Neural progenitor cell (in vitro differentiated cells): ENCODE measurements at regions not wholly inside any gene's neighbourhood (a gene's known extent, or its start where the extent isn't known, plus 50 kb on each side); places are given as distances from the start of the nearest gene placed in this dataset.

ENCODE experiments used
- DNase-seq: peaks from one replicate; pipeline ENCODE4 v3.0.0-alpha.2; 2016; ENCODE audit warnings: low spot score
- H2AFZ ChIP-seq: fragments of 200-600 bp; sonication (generic); replicated peaks from 2 replicates; pipeline ENCODE4 v1.6.1; 2016; ENCODE audit warnings: antibody characterized with exemption
- H3F3A ChIP-seq: fragments of 200-600 bp; sonication (generic); 2 replicates; pipeline ENCODE4 v1.6.1; 2016; ENCODE audit warnings: antibody characterized with exemption, low read depth
- H3K27ac ChIP-seq: fragments of 200-600 bp; sonication (generic); 2 replicates; pipeline ENCODE4 v1.5.1; 2016; ENCODE audit warnings: mild to moderate bottlenecking
- H3K27me3 ChIP-seq: fragments of 200-600 bp; sonication (generic); 2 replicates; pipeline ENCODE4 v1.6.1; 2016; ENCODE audit warnings: mild to moderate bottlenecking, moderate library complexity
- H3K36me3 ChIP-seq: fragments of 200-600 bp; sonication (generic); 2 replicates; pipeline ENCODE4 v1.5.1; 2016
- H3K4me1 ChIP-seq: fragments of 200-600 bp; sonication (generic); 2 replicates; pipeline ENCODE4 v1.6.1; 2016; ENCODE audit warnings: mixed run types
- H3K4me2 ChIP-seq: fragments of 200-600 bp; sonication (generic); 2 replicates; pipeline ENCODE4 v1.6.1; 2016
- H3K4me3 ChIP-seq: fragments of 200-600 bp; sonication (generic); 2 replicates; pipeline ENCODE4 v1.5.1; 2016
- H3K79me2 ChIP-seq: fragments of 200-600 bp; sonication (generic); 2 replicates; pipeline ENCODE4 v1.6.1; 2016; ENCODE audit warnings: low read depth
- H3K9ac ChIP-seq: fragments of 200-600 bp; sonication (generic); 2 replicates; pipeline ENCODE4 v1.6.1; 2016
- H3K9me3 ChIP-seq: fragments of 200-600 bp; sonication (generic); 2 replicates; pipeline ENCODE4 v1.5.1; 2016; ENCODE audit warnings: low read depth
- H4K20me1 ChIP-seq: fragments of 200-600 bp; sonication (generic); 2 replicates; pipeline ENCODE4 v1.6.1; 2016; ENCODE audit warnings: low read depth
- H3K27ac Mint-ChIP-seq: 3 replicates; pipeline ENCODE4 v1.8.0; 2021; ENCODE audit warnings: mixed read lengths
- H3K27me3 Mint-ChIP-seq: 2 replicates; pipeline ENCODE4 v1.8.0; 2022; ENCODE audit warnings: low read depth, mild to moderate bottlenecking, inconsistent platforms, moderate library complexity, mixed read lengths; ENCODE audit not compliant: insufficient read depth
- H3K36me3 Mint-ChIP-seq: 3 replicates; pipeline ENCODE4 v1.8.0; 2021; ENCODE audit warnings: mixed read lengths
- H3K4me1 Mint-ChIP-seq: 3 replicates; pipeline ENCODE4 v1.8.0; 2021; ENCODE audit warnings: mixed read lengths
- H3K4me3 Mint-ChIP-seq: 3 replicates; pipeline ENCODE4 v1.8.0; 2021; ENCODE audit warnings: mild to moderate bottlenecking, moderate library complexity, mixed read lengths
- H3K9me3 Mint-ChIP-seq: 3 replicates; pipeline ENCODE4 v1.8.0; 2020; ENCODE audit warnings: mixed read lengths
- EZH2 ChIP-seq: fragments of 200-600 bp; sonication (generic); IDR thresholded peaks from 2 replicates; pipeline ENCODE4 v1.6.1; 2017; ENCODE audit warnings: antibody characterized with exemption, mild to moderate bottlenecking, moderate library complexity
- EZH2phosphoT487 ChIP-seq: fragments of 200-600 bp; sonication (generic); IDR thresholded peaks from 2 replicates; pipeline ENCODE4 v1.6.1; 2017; ENCODE audit warnings: antibody characterized with exemption
- TF ChIP-seq, protein P1 (sequence below): fragments of 200-600 bp; sonication (generic); IDR thresholded peaks from 2 replicates; pipeline ENCODE4 v1.5.1; 2017; ENCODE audit warnings: antibody characterized with exemption, mild to moderate bottlenecking

DNA sequence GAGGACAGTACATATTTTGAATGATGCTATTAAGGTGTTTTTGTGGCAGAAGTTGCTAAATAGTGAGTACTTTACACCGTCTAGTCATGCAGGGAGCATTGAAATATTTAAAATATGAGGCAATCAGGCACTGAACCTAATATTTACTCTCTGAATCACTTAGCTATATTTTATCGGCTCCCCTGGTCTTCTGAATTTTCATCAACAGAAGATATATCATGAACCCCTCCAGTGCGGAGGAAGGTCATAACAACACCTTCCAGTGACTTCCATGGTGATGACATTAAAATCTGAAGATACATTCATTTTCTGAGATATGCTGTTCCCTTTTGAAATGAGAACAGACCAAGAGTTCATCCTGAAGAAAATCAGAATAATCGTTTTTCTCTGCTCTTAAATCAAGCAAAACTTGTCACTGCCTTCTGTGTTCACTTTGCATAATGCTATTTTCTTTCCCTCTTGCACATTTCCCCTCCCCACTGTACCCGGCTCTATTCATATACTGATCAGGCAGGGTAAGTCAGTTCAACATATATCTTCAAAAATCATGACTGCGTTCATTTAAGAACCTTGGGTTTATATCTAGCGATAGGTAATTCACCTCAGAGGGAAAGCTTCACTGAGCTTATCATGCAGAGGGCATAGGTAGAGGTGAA is 729.9 kb upstream of the GYPC start:
- Histone ChIP-seq H3F3A (peaks cover 14% of the 10 kb centered on the region), H3K27ac (no peak overlapping the region), H3K4me1 (peaks cover 22% of the 10 kb centered on the region), H3K9me3 (no peaks in the 10 kb centered on the region), H3K9ac (no peak overlapping the region), H3K4me3 (no peak overlapping the region), H3K36me3 (no peaks in the 10 kb centered on the region), H3K79me2 (no peaks in the 10 kb centered on the region), H4K20me1 (no peaks in the 10 kb centered on the region), H3K4me2 (no peak overlapping the region), H3K27me3 (no peaks in the 10 kb centered on the region), H2AFZ (no peak overlapping the region)
- Mint-ChIP-seq H3K36me3 (peaks cover 1% of the 10 kb centered on the region), H3K27me3 (peaks cover 2% of the 10 kb centered on the region), H3K4me1 (peaks cover 23% of the 10 kb centered on the region), H3K4me3 (no peak overlapping the region), H3K9me3 (peaks cover 10% of the 10 kb centered on the region), H3K27ac (no peak overlapping the region)
- no peak for DNase-seq
- TF ChIP-seq, protein P1, sequence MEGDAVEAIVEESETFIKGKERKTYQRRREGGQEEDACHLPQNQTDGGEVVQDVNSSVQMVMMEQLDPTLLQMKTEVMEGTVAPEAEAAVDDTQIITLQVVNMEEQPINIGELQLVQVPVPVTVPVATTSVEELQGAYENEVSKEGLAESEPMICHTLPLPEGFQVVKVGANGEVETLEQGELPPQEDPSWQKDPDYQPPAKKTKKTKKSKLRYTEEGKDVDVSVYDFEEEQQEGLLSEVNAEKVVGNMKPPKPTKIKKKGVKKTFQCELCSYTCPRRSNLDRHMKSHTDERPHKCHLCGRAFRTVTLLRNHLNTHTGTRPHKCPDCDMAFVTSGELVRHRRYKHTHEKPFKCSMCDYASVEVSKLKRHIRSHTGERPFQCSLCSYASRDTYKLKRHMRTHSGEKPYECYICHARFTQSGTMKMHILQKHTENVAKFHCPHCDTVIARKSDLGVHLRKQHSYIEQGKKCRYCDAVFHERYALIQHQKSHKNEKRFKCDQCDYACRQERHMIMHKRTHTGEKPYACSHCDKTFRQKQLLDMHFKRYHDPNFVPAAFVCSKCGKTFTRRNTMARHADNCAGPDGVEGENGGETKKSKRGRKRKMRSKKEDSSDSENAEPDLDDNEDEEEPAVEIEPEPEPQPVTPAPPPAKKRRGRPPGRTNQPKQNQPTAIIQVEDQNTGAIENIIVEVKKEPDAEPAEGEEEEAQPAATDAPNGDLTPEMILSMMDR = no peak
- TF ChIP-seq EZH2phosphoT487 (no peak), EZH2 (no peak)

DNA sequence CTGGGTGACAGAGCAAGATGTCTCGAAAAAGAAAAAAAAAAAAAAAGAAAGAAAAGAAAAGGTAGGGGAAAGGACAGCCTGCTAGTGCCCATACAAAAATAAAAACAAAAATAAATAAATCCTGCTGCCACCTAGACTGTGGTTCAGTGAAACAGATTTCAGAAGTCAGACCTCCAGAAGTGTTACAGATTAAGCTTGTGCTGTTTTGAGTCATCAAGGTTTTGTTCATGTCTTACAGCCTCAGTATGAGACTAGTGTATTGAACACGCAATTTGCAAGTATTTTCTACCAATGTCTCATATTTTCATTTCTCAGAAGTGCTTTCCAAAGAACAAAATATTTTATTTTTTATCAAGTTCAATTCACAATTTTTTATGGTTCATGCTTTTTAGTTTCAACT is 720.4 kb upstream of the GYPC start:
- peaks cover 35% of the 10 kb centered on the region for H3K9me3 Mint-ChIP-seq
- H3K4me3 Mint-ChIP-seq = no peak overlapping the region
- Histone ChIP-seq H3K27ac (no peak overlapping the region), H3K9me3 (no peaks in the 10 kb centered on the region), H3K36me3 (no peaks in the 10 kb centered on the region), H4K20me1 (no peaks in the 10 kb centered on the region), H2AFZ (no peak overlapping the region), H3K9ac (no peak overlapping the region), H3F3A (no peaks in the 10 kb centered on the region), H3K79me2 (no peaks in the 10 kb centered on the region), H3K4me3 (no peak overlapping the region), H3K27me3 (no peaks in the 10 kb centered on the region), H3K4me1 (no peaks in the 10 kb centered on the region), H3K4me2 (no peak overlapping the region)
- TF ChIP-seq, protein P1 = no peak
- TF ChIP-seq EZH2phosphoT487 = no peak
- TF ChIP-seq EZH2 = no peak
- peaks cover 4% of the 10 kb centered on the region for H3K4me1 Mint-ChIP-seq
- DNase-seq = no peak
- H3K36me3 Mint-ChIP-seq = no peaks in the 10 kb centered on the region
- H3K27me3 Mint-ChIP-seq = peaks cover 5% of the 10 kb centered on the region
- no peak overlapping the region for H3K27ac Mint-ChIP-seq

DNA sequence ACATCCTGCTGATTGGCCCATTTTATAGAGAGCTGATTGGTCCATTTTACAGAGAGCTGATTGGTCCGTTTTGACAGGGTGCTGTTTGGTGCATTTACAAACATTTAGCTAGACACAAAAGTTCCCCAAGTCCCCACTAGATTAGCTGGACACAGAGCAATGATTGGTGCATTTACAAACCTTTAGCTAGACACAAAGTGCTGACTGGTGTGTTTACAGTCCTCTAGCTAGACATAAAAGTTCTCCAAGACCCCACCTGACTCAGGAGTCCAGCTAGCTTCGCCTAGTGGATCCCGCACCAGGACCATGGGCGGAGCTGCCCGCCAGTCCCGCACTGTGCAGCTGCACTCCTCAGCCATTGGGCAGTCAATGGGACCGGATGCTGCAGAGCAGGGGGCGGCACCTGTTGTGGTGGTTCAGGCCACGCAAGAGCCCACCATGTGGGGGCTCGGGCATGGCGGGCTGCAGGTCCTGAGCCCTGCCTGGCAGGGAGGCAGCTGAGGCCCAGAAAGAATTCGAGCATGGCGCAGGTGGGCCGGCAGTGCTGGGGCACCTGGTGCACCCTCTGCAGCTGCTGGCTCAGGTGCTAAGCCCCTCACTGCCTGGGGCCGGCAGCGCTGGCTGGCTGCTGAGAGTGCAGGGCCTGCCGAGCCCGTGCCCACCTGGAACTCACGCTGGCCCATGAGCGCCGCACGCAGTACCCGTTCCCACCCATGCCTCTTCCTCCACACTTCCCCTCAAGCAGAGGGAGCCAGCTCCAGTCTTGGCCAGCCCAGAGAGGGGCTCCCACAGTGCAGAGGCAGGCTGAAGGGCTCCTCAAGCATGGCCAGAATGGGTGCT is 713.2 kb upstream of the GYPC start:
- H3K4me2 ChIP-seq = no peak overlapping the region
- no peaks in the 10 kb centered on the region for H3K9me3 ChIP-seq
- H4K20me1 ChIP-seq = no peaks in the 10 kb centered on the region
- no peak overlapping the region for H3K9ac ChIP-seq
- Mint-ChIP-seq H3K36me3 (peaks cover 7% of the 10 kb centered on the region), H3K9me3 (peaks cover 39% of the 10 kb centered on the region), H3K4me3 (no peak overlapping the region), H3K4me1 (peaks cover 4% of the 10 kb centered on the region), H3K27ac (no peak overlapping the region), H3K27me3 (no peaks in the 10 kb centered on the region)
- H3K36me3 ChIP-seq = no peaks in the 10 kb centered on the region
- no peaks in the 10 kb centered on the region for H3K27me3 ChIP-seq
- no peak for DNase-seq
- no peaks in the 10 kb centered on the region for H3K79me2 ChIP-seq
- H3F3A ChIP-seq = no peaks in the 10 kb centered on the region
- H2AFZ ChIP-seq = no peak overlapping the region
- no peak overlapping the region for H3K4me3 ChIP-seq
- no peaks in the 10 kb centered on the region for H3K4me1 ChIP-seq
- H3K27ac ChIP-seq = no peak overlapping the region
- TF ChIP-seq EZH2phosphoT487 (no peak), EZH2 (no peak)
- TF ChIP-seq, protein P1 = no peak
